ENCODE measurements at regions not wholly inside any gene's neighbourhood (a gene's known extent, or its start where the extent isn't known, plus 50 kb on each side); places are given as distances from the start of the nearest gene placed in this dataset.

GRCh38 chr3:10596746-10597448 lies 91.5 kb upstream of the ATP2B2 start:
- TF ChIP-seq ZNF704 (CRISPR knock-in tag; IDR thresholded peaks at IDR 0.05; ENCODE audit: borderline replicate concordance) = no peak
- no peak for TF ChIP-seq CBX2 (IDR thresholded peaks at IDR 0.05; ENCODE audit: low read depth, low read length)
- TF ChIP-seq CBX2 (CRISPR knock-in tag; IDR thresholded peaks at IDR 0.05; ENCODE audit: low read depth) = no peak
- no peak for TF ChIP-seq TARDBP (CRISPR knock-in tag; IDR thresholded peaks at IDR 0.05)

Data from HepG2 (cell line).